ENCODE measurements at regions not wholly inside any gene's neighbourhood (a gene's known extent, or its start where the extent isn't known, plus 50 kb on each side); places are given as distances from the start of the nearest gene placed in this dataset.

DNA sequence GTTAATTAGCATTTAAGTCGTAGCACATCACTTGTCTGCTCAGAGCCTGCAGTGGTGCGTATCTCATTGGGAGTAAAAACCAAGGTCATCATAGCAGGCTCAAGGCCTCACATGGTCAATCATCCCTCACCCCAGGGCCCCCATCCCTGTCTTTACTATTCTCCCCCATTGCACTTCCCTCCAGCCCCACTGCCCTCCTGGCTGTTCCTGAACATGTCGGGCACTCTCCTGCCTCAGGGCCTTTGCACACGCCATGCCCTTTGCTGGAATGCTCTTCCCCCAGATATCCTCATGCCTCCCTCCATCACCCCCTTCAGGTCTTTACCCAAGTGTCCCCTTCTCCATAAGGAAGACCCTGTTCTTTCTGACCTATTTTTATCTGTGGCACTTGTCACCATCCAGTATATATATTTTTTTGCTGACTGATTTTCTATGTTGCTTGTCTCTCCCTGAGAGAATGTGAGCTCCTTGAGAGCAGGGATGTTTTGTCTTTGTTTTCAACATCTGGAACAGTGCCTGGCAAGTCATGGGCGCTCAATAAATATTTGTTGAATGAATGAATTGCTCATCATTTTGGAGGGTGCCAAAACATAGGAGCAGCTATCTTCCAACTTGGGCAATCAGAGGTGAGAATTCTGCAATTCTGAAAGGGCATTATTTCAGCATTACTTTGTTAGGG is 74.1 kb upstream of the POU3F1 start:
- TF ChIP-seq SP1 (IDR thresholded peaks at IDR 0.05) (no peak), YY1 (IDR thresholded peaks at IDR 0.05) (no peak), GABPA (IDR thresholded peaks at IDR 0.05 in 1 of 2, conservative IDR thresholded peaks at IDR 0.05 in 1 of 2) (no peak), TAF1 (conservative IDR thresholded peaks at IDR 0.05) (no peak), JUND (IDR thresholded peaks at IDR 0.05) (no peak), EGR1 (IDR thresholded peaks at IDR 0.05; ENCODE audit: low read depth in 2 of 2) (no peak), NR2F2 (IDR thresholded peaks at IDR 0.05) (no peak), FOXA1 (IDR thresholded peaks at IDR 0.05) (no peak), RAD21 (IDR thresholded peaks at IDR 0.05) (no peak), RXRA (IDR thresholded peaks at IDR 0.05) (no peak), FOXA2 (IDR thresholded peaks at IDR 0.05) (no peak), HNF4A (conservative IDR thresholded peaks at IDR 0.05) (no peak), HNF4G (IDR thresholded peaks at IDR 0.05) (no peak)
- TF ChIP-seq, protein P1, sequence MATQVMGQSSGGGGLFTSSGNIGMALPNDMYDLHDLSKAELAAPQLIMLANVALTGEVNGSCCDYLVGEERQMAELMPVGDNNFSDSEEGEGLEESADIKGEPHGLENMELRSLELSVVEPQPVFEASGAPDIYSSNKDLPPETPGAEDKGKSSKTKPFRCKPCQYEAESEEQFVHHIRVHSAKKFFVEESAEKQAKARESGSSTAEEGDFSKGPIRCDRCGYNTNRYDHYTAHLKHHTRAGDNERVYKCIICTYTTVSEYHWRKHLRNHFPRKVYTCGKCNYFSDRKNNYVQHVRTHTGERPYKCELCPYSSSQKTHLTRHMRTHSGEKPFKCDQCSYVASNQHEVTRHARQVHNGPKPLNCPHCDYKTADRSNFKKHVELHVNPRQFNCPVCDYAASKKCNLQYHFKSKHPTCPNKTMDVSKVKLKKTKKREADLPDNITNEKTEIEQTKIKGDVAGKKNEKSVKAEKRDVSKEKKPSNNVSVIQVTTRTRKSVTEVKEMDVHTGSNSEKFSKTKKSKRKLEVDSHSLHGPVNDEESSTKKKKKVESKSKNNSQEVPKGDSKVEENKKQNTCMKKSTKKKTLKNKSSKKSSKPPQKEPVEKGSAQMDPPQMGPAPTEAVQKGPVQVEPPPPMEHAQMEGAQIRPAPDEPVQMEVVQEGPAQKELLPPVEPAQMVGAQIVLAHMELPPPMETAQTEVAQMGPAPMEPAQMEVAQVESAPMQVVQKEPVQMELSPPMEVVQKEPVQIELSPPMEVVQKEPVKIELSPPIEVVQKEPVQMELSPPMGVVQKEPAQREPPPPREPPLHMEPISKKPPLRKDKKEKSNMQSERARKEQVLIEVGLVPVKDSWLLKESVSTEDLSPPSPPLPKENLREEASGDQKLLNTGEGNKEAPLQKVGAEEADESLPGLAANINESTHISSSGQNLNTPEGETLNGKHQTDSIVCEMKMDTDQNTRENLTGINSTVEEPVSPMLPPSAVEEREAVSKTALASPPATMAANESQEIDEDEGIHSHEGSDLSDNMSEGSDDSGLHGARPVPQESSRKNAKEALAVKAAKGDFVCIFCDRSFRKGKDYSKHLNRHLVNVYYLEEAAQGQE (IDR thresholded peaks at IDR 0.05) = no peak
- TF ChIP-seq, protein P2, sequence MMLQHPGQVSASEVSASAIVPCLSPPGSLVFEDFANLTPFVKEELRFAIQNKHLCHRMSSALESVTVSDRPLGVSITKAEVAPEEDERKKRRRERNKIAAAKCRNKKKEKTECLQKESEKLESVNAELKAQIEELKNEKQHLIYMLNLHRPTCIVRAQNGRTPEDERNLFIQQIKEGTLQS (IDR thresholded peaks at IDR 0.05) = no peak
- TF ChIP-seq, protein P3, sequence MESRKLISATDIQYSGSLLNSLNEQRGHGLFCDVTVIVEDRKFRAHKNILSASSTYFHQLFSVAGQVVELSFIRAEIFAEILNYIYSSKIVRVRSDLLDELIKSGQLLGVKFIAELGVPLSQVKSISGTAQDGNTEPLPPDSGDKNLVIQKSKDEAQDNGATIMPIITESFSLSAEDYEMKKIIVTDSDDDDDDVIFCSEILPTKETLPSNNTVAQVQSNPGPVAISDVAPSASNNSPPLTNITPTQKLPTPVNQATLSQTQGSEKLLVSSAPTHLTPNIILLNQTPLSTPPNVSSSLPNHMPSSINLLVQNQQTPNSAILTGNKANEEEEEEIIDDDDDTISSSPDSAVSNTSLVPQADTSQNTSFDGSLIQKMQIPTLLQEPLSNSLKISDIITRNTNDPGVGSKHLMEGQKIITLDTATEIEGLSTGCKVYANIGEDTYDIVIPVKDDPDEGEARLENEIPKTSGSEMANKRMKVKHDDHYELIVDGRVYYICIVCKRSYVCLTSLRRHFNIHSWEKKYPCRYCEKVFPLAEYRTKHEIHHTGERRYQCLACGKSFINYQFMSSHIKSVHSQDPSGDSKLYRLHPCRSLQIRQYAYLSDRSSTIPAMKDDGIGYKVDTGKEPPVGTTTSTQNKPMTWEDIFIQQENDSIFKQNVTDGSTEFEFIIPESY (IDR thresholded peaks at IDR 0.05) = no peak
- 95% methylated on average over 5 of the region's 5 CpGs for WGBS
- no peaks in the 10 kb centered on the region for H3K36me3 ChIP-seq (ENCODE audit: control insufficient read depth in 4 of 4, insufficient read depth in 3 of 4, low read depth in 1 of 4, low read length in 3 of 4)

DNA sequence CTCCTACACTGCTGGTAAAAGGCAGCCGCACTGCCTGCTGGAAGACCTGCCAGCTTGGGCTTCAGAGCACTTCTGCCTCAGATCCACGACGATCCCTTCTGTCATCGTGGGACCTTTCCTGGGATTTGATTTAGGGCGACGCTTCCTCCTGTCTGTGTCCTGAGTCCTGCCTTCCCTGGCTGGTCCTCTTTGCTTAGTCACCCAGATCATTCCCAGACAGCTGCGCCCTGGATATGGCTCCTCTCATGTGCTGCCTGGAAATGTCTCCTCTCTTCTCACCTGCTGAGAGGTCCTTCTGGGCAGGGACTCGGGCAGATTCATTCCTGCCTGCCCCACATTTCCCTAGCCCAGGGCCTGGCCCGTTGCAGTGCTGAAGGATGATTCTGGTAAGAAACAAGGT is 72.4 kb upstream of the POU3F1 start:
- no peaks in the 10 kb centered on the region for H3K27me3 ChIP-seq (ENCODE audit: control insufficient read depth in 4 of 4, insufficient read depth in 4 of 4, low read length in 3 of 4)
- H3K9me3 ChIP-seq (ENCODE audit: control insufficient read depth in 4 of 4, low read length in 3 of 4) = no peaks in the 10 kb centered on the region
- H3K9ac ChIP-seq (ENCODE audit: low read depth in 1 of 2, low read length in 2 of 2) = no peak overlapping the region
- no peak for DNase-seq (ENCODE audit: low spot score)
- WGBS = 90% methylated on average over 9 of the region's 9 CpGs
- no peak overlapping the region for H3K4me3 ChIP-seq (ENCODE audit: low read depth in 1 of 3, low read length in 3 of 3)
- H3K36me3 ChIP-seq (ENCODE audit: control insufficient read depth in 4 of 4, insufficient read depth in 3 of 4, low read depth in 1 of 4, low read length in 3 of 4) = no peaks in the 10 kb centered on the region
- no peak overlapping the region for H3K27ac ChIP-seq (ENCODE audit: low read depth in 1 of 2, low read length in 2 of 2)
- peaks cover 0 to 24% (median 18%) of the 10 kb centered on the region in 4 donors for H3K4me1 ChIP-seq (ENCODE audit: control insufficient read depth in 4 of 4, insufficient read depth in 4 of 4, low read length in 3 of 4)
- no peak for TF ChIP-seq SP1 (IDR thresholded peaks at IDR 0.05)
- no peak for TF ChIP-seq HNF4A (conservative IDR thresholded peaks at IDR 0.05)
- no peak for TF ChIP-seq FOXA1 (IDR thresholded peaks at IDR 0.05)
- TF ChIP-seq JUND (IDR thresholded peaks at IDR 0.05) = no peak
- TF ChIP-seq, protein P2 (IDR thresholded peaks at IDR 0.05) = no peak
- no peak for TF ChIP-seq NR2F2 (IDR thresholded peaks at IDR 0.05)
- TF ChIP-seq, protein P4, sequence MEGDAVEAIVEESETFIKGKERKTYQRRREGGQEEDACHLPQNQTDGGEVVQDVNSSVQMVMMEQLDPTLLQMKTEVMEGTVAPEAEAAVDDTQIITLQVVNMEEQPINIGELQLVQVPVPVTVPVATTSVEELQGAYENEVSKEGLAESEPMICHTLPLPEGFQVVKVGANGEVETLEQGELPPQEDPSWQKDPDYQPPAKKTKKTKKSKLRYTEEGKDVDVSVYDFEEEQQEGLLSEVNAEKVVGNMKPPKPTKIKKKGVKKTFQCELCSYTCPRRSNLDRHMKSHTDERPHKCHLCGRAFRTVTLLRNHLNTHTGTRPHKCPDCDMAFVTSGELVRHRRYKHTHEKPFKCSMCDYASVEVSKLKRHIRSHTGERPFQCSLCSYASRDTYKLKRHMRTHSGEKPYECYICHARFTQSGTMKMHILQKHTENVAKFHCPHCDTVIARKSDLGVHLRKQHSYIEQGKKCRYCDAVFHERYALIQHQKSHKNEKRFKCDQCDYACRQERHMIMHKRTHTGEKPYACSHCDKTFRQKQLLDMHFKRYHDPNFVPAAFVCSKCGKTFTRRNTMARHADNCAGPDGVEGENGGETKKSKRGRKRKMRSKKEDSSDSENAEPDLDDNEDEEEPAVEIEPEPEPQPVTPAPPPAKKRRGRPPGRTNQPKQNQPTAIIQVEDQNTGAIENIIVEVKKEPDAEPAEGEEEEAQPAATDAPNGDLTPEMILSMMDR (IDR thresholded peaks at IDR 0.05; ENCODE audit: low read depth, low read length, missing input control) = no peak
- TF ChIP-seq YY1 (IDR thresholded peaks at IDR 0.05) = no peak
- TF ChIP-seq RAD21 (IDR thresholded peaks at IDR 0.05) = no peak

More for the DNA sequence above, 74.1 kb upstream of the POU3F1 start:
- H3K27me3 ChIP-seq (ENCODE audit: control insufficient read depth in 4 of 4, insufficient read depth in 4 of 4, low read length in 3 of 4) = no peaks in the 10 kb centered on the region
- no peak overlapping the region for H3K4me3 ChIP-seq (ENCODE audit: low read depth in 1 of 3, low read length in 3 of 3)
- peaks cover 0 to 17% (median 12%) of the 10 kb centered on the region in 4 donors for H3K4me1 ChIP-seq (ENCODE audit: control insufficient read depth in 4 of 4, insufficient read depth in 4 of 4, low read length in 3 of 4)
- no peak for DNase-seq (ENCODE audit: low spot score)
- H3K27ac ChIP-seq (ENCODE audit: low read depth in 1 of 2, low read length in 2 of 2) = no peak overlapping the region
- H3K9ac ChIP-seq (ENCODE audit: low read depth in 1 of 2, low read length in 2 of 2) = no peak overlapping the region
- H3K9me3 ChIP-seq (ENCODE audit: control insufficient read depth in 4 of 4, low read length in 3 of 4) = no peaks in the 10 kb centered on the region

Measured in liver (tissue), 8 donors.